K562 (cell line): ENCODE measurements at regions not wholly inside any gene's neighbourhood (a gene's known extent, or its start where the extent isn't known, plus 50 kb on each side); places are given as distances from the start of the nearest gene placed in this dataset.

Experiments used
- BCLAF1 ChIP-seq, 2 experiments: fragments of 450-650 bp in 1 of 2; IDR thresholded peaks; 2 replicates each; pipeline ENCODE4 v1.6.1; 2011 to 2017; ENCODE audit warnings: low read depth in 2 of 2, antibody characterized with exemption in 1 of 2, borderline replicate concordance in 1 of 2, low read length in 1 of 2, mild to moderate bottlenecking in 1 of 2, mixed read lengths in 1 of 2; ENCODE audit not compliant: control insufficient read depth in 1 of 2
- CTCF ChIP-seq, 3 experiments: IDR thresholded peaks in 2 of 3; conservative IDR thresholded peaks in 1 of 3; 2 replicates each; pipeline ENCODE4 v1.5.1; 2011 to 2012; ENCODE audit warnings: low read length in 3 of 3, mild to moderate bottlenecking in 3 of 3, control low read depth in 2 of 3, improper control_type of control experiment in 1 of 3, inconsistent platforms in 1 of 3, low read depth in 1 of 3, mixed read lengths in 1 of 3, moderate library complexity in 1 of 3; ENCODE audit not compliant: insufficient read depth in 2 of 3
- HNRNPLL ChIP-seq: fragments of 200-400 bp; formaldehyde crosslinking; IDR thresholded peaks from 2 replicates; pipeline ENCODE4 v1.6.1; 2017; ENCODE audit warnings: low read length, low read depth, mild to moderate bottlenecking; ENCODE audit not compliant: poor library complexity, severe bottlenecking
- MAFG ChIP-seq: fragments of 450-650 bp; conservative IDR thresholded peaks from 2 replicates; pipeline ENCODE4 v1.6.1; 2016; ENCODE audit warnings: missing genetic modification characterization, missing compliant biosample characterization
- POU5F1 ChIP-seq: fragments of 150-350 bp; IDR thresholded peaks from 2 replicates; pipeline ENCODE4 v1.6.1; 2014; ENCODE audit warnings: borderline replicate concordance, low read length, low read depth, mild to moderate bottlenecking; ENCODE audit not compliant: partially characterized antibody
- ZNF239 ChIP-seq: fragments of 250-450 bp; sonication (Bioruptor Pico); IDR thresholded peaks from 2 replicates; pipeline ENCODE4 v1.4.0; 2020; ENCODE audit warnings: mild to moderate bottlenecking
- ZZZ3 ChIP-seq: fragments of 450-650 bp; IDR thresholded peaks from 2 replicates; pipeline ENCODE4 v1.6.1; 2016; ENCODE audit warnings: antibody characterized with exemption, mild to moderate bottlenecking, moderate library complexity

DNA sequence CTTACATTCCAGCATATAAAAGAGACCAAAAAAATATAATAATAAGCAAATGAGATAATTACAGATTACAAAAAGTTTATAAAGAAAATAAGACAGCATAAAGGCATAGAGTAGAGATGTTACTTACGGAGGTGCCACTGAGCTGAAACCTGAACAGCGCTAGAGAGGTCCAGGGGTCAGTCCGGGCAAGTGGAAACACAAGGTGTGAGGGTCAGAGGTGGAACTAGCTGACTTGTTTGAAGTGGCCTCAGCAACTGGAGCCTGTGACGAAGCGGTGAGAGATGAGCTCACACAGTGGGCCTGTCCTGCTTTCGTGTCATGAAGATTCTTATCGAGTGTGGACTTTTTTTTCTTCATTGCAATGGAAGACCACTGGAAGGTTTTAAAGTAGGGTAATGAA is 288.3 kb upstream of the TANK start:
- TF ChIP-seq ZZZ3 (no peak), MAFG (tag) (no peak), POU5F1 (no peak), CTCF (IDR thresholded peaks at IDR 0.05 in 2 of 3, conservative IDR thresholded peaks at IDR 0.05 in 1 of 3; ENCODE audit: insufficient read depth in 2 of 3, low read depth in 1 of 3, low read length in 3 of 3) (no peak), HNRNPLL (no peak), ZNF239 (CRISPR knock-in tag) (no peak), BCLAF1 (IDR thresholded peaks at IDR 0.05; ENCODE audit: borderline replicate concordance in 1 of 2, control insufficient read depth in 1 of 2, low read depth in 2 of 2, low read length in 1 of 2) (no peak)
